Right lobe of liver (tissue), 6 donors: ENCODE measurements at regions not wholly inside any gene's neighbourhood (a gene's known extent, or its start where the extent isn't known, plus 50 kb on each side); places are given as distances from the start of the nearest gene placed in this dataset.

Experiments
- ATAC-seq, 4 donors: fragments of 200-7000 bp; cut with Tn5 transposase; one replicate each; pipeline ENCODE4 v1.9.1; 2020; ENCODE audit warnings: mild to moderate bottlenecking in 4 of 4, moderate library complexity in 4 of 4
- DNase-seq, 3 donors: peaks; one replicate each; pipeline ENCODE4 v3.0.0-alpha.2; 2020
- H3K27ac ChIP-seq, 3 donors: fragments of 200-600 bp; one replicate each; pipeline ENCODE4 v1.8.0; 2022
- H3K27me3 ChIP-seq, 2 donors: fragments of 200-600 bp; one replicate each; pipeline ENCODE4 v1.8.0; 2022
- H3K36me3 ChIP-seq, 4 donors: fragments of 200-600 bp; sonication (generic) in 1 of 4; one replicate each; pipeline versions ENCODE4 v1.5.1 to v1.8.0; 2017 to 2022; ENCODE audit warnings: control low read depth in 1 of 4
- H3K4me1 ChIP-seq, 4 donors: fragments of 200-600 bp; sonication (generic) in 1 of 4; one replicate each; pipeline versions ENCODE4 v1.5.1 to v1.8.0; 2017 to 2022; ENCODE audit warnings: control low read depth in 1 of 4
- H3K4me3 ChIP-seq, 3 donors: fragments of 200-600 bp; one replicate each; pipeline ENCODE4 v1.8.0; 2022
- H3K9me3 ChIP-seq, 4 donors: fragments of 200-600 bp; sonication (generic) in 1 of 4; one replicate each; pipeline versions ENCODE4 v1.5.1 to v1.8.0; 2017 to 2022; ENCODE audit warnings: control low read depth in 1 of 4
- CTCF ChIP-seq, 4 donors: fragments of 200-600 bp in 3 of 4; fragments of 450-650 bp in 1 of 4; IDR thresholded peaks; one replicate each; pipeline versions ENCODE4 v1.5.1 to v1.8.0; 2016 to 2022; ENCODE audit warnings: antibody characterized with exemption in 4 of 4, mild to moderate bottlenecking in 2 of 4
- POLR2A ChIP-seq: fragments of 450-650 bp; IDR thresholded peaks from one replicate; pipeline ENCODE4 v1.6.1; 2017; ENCODE audit warnings: antibody characterized with exemption, mild to moderate bottlenecking
- WGBS: methylation state at CpG from one replicate; pipeline ENCODE4 v1.1.6; 2018; ENCODE audit warnings: low coverage, low lambda C conversion rate; ENCODE audit not compliant: insufficient coverage; ENCODE audit errors: missing lambda C conversion rate; 5-methylcytosine and 5-hydroxymethylcytosine counted together
- intact Hi-C, 2 donors: fragments of 100-400 bp; cut with DNase I; formaldehyde crosslinking; loops; one replicate each; pipeline versions ENCODE4 v1.11.2 to v1.14.1; 2022
- donor health status: DM: no; HTN: yes; CAD: no.
- donor health status: DM: no; HTN: no; CAD: no.
- donor health status: DM: no; HTN: no; CAD: no.
- donor health status: DM: no; HTN: yes; CAD: no.
- donor health status: DM: no; HTN: yes; CAD: no.

- TF ChIP-seq POLR2A (no peak), CTCF (IDR thresholded peaks at IDR 0.05) (no peak)
- Histone ChIP-seq H3K9me3 (no peaks in the 10 kb centered on the region), H3K27me3 (peaks cover 0 to 26% of the 10 kb centered on the region in 2 donors), H3K4me3 (no peak overlapping the region), H3K27ac (no peak overlapping the region), H3K36me3 (no peaks in the 10 kb centered on the region), H3K4me1 (peaks cover 0 to 19% (median 0%) of the 10 kb centered on the region in 4 donors)
- DNase-seq (peak in 1 of 3 donors; percentile 23), ATAC-seq (no peak)
- intact Hi-C loops = no loop called here
- WGBS = no CpG with 5 or more reads among the region's 6 CpGs
These were observed 76.0 kb upstream of the LEP start for GRCh38 chr7:128164955-128165670.

GRCh38 chr7:128165927-128166420, 75.1 kb upstream of the LEP start:
- DNase-seq (peak in 1 of 3 donors; percentile 27), ATAC-seq (no peak)
- WGBS = no CpG with 5 or more reads among the region's 14 CpGs
- intact Hi-C loops = no loop called here
- H3K4me3 ChIP-seq = no peak overlapping the region
- no peak for TF ChIP-seq POLR2A
- no peak for TF ChIP-seq CTCF (IDR thresholded peaks at IDR 0.05)
- H3K9me3 ChIP-seq = no peaks in the 10 kb centered on the region
- H3K27me3 ChIP-seq = peaks cover 0 to 26% of the 10 kb centered on the region in 2 donors
- no peaks in the 10 kb centered on the region for H3K36me3 ChIP-seq
- no peak overlapping the region for H3K27ac ChIP-seq
- H3K4me1 ChIP-seq = peaks cover 0 to 19% (median 0%) of the 10 kb centered on the region in 4 donors

GRCh38 chr7:128166603-128167041, 74.5 kb upstream of the LEP start:
- H3K4me1 ChIP-seq = peaks cover 0 to 19% (median 0%) of the 10 kb centered on the region in 4 donors
- intact Hi-C loops = no loop called here
- TF ChIP-seq POLR2A (no peak), CTCF (IDR thresholded peaks at IDR 0.05) (no peak)
- 2% methylated on average over 11 of the region's 44 CpGs for WGBS
- H3K4me3 ChIP-seq = peak overlapping the region; percentile 30 to 47 (median 38)
- DNase-seq (peak in 1 of 3 donors; percentile 28), ATAC-seq (peak; percentile 5 to 27 (median 17))
- peaks cover 0 to 26% of the 10 kb centered on the region in 2 donors for H3K27me3 ChIP-seq
- no peak overlapping the region for H3K27ac ChIP-seq
- H3K9me3 ChIP-seq = no peaks in the 10 kb centered on the region
- H3K36me3 ChIP-seq = no peaks in the 10 kb centered on the region

- DNase-seq (peak in 2 of 3 donors; percentile 24 to 56), ATAC-seq (peak; percentile 68 to 81 (median 73))
- H3K9me3 ChIP-seq = no peaks in the 10 kb centered on the region
- intact Hi-C loops = no loop called here
- peaks cover 0 to 26% of the 10 kb centered on the region in 2 donors for H3K27me3 ChIP-seq
- H3K4me3 ChIP-seq = peak overlapping the region; percentile 30 to 47 (median 38)
- peaks cover 0 to 19% (median 0%) of the 10 kb centered on the region in 4 donors for H3K4me1 ChIP-seq
- H3K36me3 ChIP-seq = no peaks in the 10 kb centered on the region
- WGBS = under 1% methylated on average over 17 of the region's 59 CpGs
- H3K27ac ChIP-seq = no peak overlapping the region
- no peak for TF ChIP-seq POLR2A
- TF ChIP-seq CTCF (IDR thresholded peaks at IDR 0.05) = no peak
These were observed 73.9 kb upstream of the LEP start for GRCh38 chr7:128167042-128167701.
